GM18505 (cell line): ENCODE measurements at regions not wholly inside any gene's neighbourhood (a gene's known extent, or its start where the extent isn't known, plus 50 kb on each side); places are given as distances from the start of the nearest gene placed in this dataset.

ENCODE experiments used
- ATAC-seq: cut with Tn5 transposase; IDR thresholded peaks from one replicate; pipeline ENCODE4 v1.9.1; 2021; ENCODE audit not compliant: unreplicated experiment
- POLR2A ChIP-seq: IDR thresholded peaks from 4 replicates; pipeline ENCODE4 v1.6.1; 2011; ENCODE audit warnings: borderline replicate concordance; ENCODE audit not compliant: insufficient read depth, insufficient read length; ENCODE audit errors: extremely low read depth

DNA sequence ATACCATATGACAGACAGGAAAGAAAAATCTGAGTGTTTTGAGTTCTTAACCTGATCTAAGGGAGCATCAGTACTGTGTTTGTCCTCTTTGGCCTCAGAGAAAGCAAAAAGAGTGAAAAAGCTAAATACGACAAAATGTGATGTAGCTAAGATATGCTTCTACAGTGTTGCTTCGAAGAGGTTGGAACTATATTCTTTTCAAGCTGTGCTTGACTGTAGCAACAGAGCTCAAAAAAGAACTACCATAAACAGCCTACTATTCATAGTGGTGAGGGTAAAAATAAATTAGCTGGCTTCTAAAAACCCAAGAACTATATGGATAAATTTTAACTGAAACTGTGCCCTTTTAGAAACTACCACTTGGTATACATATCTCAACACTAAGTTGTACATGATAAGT is 881.8 kb upstream of the PCDH10 start:
- TF ChIP-seq POLR2A, result no peak
- ATAC-seq, result no peak

DNA sequence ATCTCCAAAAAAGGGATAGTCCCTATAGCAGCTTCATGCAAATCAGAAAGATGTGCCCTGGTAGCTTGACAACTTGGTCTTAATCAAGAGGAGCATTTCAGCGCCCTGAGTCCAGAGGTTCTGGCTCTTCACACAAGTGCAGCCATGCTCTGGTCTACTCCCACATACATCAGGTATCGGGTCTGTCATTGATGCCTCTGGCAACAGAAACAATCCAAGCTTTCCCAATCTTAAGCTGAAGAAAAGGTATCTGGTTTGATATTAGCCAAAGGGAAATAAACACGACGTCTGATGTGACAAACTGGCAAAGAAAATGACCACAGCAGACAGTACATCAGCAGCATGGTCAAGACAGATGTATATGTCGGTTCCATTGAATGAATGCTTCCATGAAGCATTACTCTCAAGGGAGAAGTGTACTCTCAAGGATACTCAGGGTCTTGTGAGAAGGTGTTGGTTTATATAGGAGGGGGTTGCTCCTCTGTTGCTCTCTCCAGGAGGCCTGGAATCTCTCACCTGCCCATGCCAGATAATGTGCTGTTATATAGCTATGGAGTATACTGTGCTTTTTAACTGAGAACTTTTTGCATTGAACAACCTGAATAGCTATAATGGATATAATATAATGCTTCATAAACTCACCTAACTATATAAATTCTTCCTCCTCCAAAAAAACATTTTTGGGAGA is 879.6 kb upstream of the PCDH10 start:
- ATAC-seq, result no peak
- TF ChIP-seq POLR2A, result no peak

DNA sequence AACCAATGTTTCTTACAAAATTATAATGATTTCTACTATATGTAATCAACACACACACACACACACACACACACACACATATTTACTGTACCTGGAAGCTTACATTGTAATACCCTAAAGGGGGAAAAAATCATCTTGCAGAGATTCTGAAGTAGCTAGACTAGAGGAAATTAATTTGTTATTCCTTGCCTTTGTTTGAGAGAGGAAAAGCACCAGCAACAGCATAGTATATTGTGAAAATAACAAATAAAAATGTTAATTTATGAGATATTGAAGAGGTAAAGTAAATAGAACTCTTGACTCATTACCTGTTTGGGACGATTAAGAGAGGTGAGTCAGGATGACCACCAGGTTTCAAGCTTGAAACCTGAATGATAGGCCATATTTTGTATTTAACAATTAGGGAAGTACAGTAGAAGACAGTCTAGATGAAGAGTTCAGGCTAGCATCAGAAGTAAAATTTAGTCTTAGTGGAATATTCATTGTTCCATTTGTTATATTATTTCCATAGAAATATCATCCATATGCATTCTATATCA is 873.4 kb upstream of the PCDH10 start:
- no peak for TF ChIP-seq POLR2A
- no peak for ATAC-seq

DNA sequence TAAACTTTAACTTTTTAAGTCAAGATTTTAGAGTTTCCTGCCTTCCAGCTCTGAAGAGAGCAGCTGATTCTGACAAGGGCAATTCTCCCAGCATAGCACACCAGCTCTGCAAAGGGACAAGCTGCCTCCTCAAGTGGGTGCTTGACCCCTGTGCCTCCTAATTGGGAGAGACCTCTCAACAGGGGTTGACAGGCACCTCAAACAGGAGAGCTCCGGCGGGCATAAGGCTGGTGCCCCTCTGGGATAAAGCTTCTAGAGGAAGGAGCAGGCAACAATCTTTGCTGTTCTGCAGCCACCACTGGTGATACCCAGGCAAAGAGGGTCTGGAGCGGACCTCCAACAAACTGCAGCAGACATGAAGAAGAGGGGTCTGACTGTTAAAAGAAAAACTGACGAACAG is 872.9 kb upstream of the PCDH10 start:
- TF ChIP-seq POLR2A, result no peak
- no peak for ATAC-seq

DNA sequence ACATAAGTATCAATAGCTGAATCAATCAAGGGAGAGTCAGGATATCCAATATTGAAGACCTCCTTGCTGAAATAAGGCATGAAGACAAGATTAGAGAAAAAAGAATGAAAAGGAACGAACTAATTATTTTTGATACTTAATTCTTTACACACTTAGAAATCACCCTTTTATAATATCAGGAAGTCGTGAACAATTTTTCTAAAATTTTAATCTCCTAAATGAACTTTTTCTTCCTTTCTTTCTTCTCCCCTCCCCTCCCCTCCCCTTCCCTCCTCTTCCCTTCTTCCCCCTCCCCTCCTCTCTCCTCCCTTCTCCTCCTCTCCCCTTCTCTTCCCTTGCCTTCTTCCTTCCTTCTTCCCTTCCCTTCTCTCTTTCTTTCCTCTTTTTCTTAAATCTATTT is 872.1 kb upstream of the PCDH10 start:
- no peak for TF ChIP-seq POLR2A
- ATAC-seq, result no peak

DNA sequence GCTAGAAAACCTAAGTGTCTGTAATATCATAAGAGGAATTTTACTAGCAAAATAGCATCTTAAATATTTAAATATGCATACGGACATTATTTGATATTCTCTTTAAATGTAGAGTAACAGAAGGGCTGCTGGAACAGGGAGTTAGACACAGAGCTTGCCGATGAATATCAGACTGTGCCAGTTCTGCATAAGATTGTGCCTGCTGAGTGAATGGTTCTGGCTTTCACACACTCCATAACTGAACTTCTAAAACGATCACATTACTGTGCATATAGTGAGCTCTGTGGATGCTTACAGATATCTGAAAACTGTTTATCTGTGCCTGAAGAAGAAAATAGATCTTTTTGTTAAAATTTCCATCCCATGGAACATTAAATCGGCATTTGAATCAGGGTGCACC is 867.4 kb upstream of the PCDH10 start:
- no peak for ATAC-seq
- TF ChIP-seq POLR2A, result no peak

DNA sequence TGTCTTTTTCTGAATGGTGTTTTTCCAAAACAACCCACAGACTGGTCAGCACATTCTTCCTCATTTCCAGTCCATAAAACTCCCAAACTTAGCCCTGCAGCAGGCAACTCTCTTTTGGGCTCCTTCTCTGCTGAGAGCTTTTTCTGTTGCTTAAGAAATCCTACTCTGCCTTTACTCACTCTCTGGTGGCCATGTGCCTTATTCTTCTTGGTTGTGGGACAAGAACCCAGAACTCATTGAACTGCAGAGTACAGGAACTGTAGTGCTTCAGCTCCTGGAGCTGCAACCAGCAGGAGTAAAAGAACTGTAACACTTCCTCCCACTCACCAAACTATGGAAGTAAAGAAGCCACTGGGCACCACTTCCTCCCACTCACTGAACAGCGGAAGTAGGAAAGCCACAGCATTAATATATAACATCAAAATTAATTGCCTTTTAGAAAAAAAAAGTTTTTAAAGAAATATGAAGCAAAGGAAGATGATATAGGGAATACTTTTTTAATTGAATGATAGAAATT is 864.1 kb upstream of the PCDH10 start:
- no peak for TF ChIP-seq POLR2A
- ATAC-seq, result no peak

DNA sequence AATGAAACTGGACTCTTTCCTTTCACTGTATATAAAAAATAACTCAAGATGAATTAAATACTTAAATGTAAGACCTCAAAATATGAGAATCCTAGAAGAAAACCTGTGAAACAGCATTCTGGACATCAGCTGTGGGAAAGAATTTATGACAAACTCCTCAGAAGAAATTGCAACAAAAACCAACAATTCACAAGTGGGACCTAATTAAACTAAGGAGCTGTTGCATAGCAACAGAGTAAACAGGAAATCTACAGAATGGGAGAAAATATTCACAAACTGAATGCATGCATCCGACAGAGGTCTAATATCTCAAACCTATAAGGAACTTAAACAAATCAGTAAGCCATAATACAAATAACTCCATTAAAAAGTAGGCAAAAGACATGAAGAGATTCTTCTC is 851.7 kb upstream of the PCDH10 start:
- no peak for TF ChIP-seq POLR2A
- ATAC-seq, result no peak

DNA sequence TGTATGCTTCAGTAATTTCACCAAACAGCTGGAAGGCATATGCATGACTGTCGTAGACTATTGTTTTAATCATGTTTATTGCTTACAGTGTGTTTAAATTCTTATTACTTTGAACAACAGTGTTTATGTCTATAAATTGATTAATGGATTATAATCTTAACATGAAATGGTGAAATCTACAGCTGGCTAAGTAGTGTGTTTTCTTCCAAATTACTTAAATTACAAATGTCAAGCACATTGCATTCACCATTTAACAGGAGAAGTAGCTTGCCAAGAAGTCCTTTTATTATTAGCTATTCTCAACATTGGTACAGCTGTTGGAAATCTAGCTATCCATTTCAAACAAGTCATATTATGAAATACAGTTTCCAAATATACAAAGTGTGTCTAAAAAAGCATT is 849.3 kb upstream of the PCDH10 start:
- no peak for TF ChIP-seq POLR2A
- no peak for ATAC-seq

DNA sequence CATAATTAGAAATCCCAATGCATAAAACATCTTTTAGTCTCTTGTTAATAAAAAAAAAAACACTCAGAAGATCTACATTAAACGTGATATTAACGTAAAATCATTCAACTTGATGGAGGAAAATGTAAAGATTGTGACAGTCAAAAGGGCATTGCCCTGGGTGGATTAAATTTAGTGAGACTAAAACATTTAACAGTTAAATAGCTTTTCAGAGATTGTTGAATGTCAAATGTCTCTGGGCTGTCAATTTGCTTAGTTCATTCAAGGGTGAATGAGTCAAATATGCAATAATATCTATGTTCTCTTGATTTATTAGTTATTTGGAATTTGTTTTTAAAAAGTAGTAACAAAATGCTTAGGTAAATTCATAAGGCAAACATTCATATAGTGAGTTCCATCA is 836.6 kb upstream of the PCDH10 start:
- ATAC-seq, result no peak
- no peak for TF ChIP-seq POLR2A

DNA sequence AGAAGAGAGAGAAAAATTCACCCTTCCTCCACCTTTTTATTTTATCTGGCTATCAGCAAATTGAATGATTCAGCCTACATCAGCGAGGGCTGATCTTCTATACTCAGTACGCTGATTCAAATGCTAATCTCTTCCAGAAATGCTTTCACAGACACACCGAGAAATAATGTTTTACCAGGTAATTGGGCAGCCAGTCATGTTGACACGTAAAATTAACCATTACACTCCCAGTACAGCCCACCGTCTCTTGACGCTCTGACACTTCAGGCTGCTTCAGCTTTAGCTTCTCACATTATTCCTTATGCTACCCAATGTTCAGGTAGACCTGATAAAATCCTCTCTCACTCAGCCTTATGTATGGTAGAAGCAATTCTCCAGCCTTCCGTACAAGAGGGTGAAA is 835.2 kb upstream of the PCDH10 start:
- no peak for ATAC-seq
- TF ChIP-seq POLR2A, result no peak

DNA sequence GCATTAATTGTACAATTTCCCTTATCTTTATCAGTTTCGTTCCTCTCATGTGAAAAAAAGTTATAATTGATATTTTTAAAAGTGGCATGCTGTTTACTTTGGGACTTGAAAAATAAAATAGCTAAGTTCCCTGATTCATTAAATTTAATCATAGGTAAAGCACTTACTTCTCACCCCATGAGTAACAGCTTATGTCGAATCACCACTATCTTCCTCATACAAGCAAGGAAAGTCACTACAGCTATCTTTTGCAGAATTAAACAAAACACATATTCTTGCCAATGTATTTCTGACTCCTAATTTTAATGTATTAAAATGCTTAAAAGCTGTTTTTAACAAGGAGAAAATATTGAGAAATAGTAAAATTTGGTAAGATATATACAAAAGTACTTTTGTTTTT is 832.4 kb upstream of the PCDH10 start:
- ATAC-seq, result no peak
- no peak for TF ChIP-seq POLR2A

DNA sequence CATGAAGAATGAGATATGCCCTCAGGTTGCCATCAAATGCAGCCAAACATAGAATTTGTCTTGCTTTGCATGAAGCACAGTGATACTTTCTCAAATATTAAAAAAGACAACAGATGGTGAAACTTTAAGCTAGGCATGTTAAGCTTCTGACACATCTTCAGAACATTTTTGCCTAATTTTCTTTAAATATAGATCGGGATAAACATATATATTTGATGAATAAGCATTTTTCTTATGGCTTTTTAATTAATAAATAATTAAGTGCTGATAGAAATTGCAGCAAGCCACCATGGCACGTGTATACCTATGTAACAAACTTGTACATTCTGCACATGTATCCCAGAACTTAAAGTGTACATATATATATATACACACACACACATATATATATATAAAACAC is 831.2 kb upstream of the PCDH10 start:
- ATAC-seq, result no peak
- TF ChIP-seq POLR2A, result no peak

DNA sequence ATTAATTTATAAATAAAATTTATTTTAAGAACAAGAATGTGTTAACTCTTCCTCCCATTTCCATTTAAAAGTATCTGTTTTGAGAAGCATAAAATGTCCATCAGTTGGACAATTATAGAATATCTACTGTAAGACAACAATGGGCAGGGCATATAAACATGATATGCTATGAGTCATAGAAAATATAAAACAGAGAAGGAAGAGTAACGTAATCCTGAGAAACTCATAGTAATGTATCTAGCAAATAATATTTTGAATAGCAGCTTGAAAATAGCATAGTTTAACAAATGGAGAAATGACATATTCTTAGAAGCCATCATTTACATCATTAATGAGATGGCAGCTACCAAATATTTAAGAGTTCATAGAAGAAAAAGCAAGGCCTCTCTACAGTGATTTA is 820.3 kb upstream of the PCDH10 start:
- TF ChIP-seq POLR2A, result no peak
- ATAC-seq, result no peak

DNA sequence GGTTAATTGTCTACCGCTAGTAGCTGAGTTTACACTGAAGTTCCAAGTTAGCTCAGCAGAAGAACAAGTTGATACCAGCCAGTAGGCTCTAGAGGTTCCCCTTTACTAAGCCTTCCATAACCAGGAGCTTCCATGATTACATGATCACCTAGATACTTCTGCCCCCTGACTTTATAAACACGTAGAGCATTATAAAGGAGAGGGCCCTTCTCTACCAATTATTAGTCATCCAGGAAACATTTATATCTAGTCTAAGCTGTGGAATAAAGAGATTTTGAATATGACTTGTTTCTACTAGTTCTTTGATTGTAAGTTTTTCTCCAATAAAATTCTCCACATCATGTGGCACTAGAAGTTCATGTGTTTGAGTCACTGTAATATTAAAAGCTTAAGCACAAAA is 818.1 kb upstream of the PCDH10 start:
- TF ChIP-seq POLR2A, result no peak

DNA sequence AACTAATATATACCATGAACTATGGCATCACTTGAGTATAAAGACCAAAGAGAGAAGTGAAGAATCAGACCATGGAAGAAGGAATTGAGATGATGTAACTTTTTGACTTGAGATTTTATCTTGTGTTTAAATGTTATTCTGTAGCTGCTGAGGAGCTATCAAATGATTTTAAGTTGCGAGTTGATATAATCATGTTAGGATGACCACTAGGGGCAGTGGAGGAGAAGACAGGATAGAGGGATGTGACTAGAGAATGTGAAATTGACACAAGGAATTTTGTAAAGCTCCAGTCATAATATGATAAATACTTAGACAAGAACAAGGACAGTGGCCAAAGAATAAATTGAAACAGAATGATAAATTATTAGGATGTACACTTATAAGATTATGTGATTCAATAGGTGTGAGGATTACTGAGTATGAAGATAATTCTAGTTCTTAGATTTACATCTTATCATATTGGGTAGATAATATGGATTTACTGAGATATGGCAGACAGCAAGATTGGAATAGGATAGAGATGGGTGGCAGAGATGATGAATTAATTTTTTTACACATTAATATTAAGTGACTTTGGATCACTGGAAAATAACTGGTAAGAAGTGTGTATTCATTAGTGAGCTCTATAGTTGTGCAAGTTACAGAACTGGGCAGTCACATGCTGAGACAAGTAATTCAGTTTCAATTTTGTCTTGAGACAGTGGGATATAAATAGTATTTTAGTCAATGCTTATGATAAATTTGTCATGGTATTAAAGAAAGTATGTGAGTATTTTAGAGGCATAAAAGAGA is 816.0 kb upstream of the PCDH10 start:
- no peak for ATAC-seq
- no peak for TF ChIP-seq POLR2A

More for the DNA sequence above, 818.1 kb upstream of the PCDH10 start:
- ATAC-seq, result no peak
